ENCODE measurements at regions not wholly inside any gene's neighbourhood (a gene's known extent, or its start where the extent isn't known, plus 50 kb on each side); places are given as distances from the start of the nearest gene placed in this dataset.

DNA sequence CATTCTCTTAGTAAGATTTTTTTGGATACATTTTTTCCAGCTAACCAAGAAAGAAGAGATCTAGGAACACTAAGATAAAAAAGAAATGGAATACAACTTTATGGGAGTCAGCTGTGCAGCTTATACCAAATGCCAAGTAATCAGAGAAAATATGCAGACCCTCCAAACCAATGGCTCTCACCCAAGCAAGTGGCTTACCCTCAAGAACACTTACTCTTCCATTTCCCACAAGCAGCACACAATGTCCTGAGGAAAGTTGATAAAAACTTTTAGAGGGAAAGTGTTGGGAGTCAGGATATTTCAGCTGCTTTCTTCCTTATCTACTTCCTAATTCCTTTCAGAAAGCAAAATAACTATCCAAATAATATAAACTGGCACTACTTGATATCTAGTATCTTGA, 631.8 kb downstream of the RWDD3 start:
- TF ChIP-seq, protein P1, sequence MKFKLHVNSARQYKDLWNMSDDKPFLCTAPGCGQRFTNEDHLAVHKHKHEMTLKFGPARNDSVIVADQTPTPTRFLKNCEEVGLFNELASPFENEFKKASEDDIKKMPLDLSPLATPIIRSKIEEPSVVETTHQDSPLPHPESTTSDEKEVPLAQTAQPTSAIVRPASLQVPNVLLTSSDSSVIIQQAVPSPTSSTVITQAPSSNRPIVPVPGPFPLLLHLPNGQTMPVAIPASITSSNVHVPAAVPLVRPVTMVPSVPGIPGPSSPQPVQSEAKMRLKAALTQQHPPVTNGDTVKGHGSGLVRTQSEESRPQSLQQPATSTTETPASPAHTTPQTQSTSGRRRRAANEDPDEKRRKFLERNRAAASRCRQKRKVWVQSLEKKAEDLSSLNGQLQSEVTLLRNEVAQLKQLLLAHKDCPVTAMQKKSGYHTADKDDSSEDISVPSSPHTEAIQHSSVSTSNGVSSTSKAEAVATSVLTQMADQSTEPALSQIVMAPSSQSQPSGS (tag by site-specific recombination; IDR thresholded peaks at IDR 0.05; ENCODE audit: low read depth): no peak
- no peak for TF ChIP-seq KLF8 (tag by site-specific recombination; IDR thresholded peaks at IDR 0.05)
- TF ChIP-seq ZNF221 (tag by site-specific recombination; IDR thresholded peaks at IDR 0.05; ENCODE audit: borderline replicate concordance): no peak
- no peak for TF ChIP-seq PRDM1 (tag by site-specific recombination; IDR thresholded peaks at IDR 0.05)
- TF ChIP-seq, protein P2, sequence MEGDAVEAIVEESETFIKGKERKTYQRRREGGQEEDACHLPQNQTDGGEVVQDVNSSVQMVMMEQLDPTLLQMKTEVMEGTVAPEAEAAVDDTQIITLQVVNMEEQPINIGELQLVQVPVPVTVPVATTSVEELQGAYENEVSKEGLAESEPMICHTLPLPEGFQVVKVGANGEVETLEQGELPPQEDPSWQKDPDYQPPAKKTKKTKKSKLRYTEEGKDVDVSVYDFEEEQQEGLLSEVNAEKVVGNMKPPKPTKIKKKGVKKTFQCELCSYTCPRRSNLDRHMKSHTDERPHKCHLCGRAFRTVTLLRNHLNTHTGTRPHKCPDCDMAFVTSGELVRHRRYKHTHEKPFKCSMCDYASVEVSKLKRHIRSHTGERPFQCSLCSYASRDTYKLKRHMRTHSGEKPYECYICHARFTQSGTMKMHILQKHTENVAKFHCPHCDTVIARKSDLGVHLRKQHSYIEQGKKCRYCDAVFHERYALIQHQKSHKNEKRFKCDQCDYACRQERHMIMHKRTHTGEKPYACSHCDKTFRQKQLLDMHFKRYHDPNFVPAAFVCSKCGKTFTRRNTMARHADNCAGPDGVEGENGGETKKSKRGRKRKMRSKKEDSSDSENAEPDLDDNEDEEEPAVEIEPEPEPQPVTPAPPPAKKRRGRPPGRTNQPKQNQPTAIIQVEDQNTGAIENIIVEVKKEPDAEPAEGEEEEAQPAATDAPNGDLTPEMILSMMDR (tag by site-specific recombination; IDR thresholded peaks at IDR 0.05): no peak

All from HEK293 (cell line).